Chondrocyte (in vitro differentiated cells): ENCODE measurements at regions not wholly inside any gene's neighbourhood (a gene's known extent, or its start where the extent isn't known, plus 50 kb on each side); places are given as distances from the start of the nearest gene placed in this dataset.

Source experiments
- DNase-seq: peaks from one replicate; pipeline ENCODE4 v3.0.0; 2021; ENCODE audit warnings: mixed read lengths, low spot score
- H3K27ac Mint-ChIP-seq: one replicate; pipeline ENCODE4 v1.8.0; 2021; ENCODE audit warnings: mild to moderate bottlenecking, moderate library complexity, mixed read lengths; ENCODE audit not compliant: unreplicated experiment
- H3K27me3 Mint-ChIP-seq: 2 replicates; pipeline ENCODE4 v1.8.0; 2021; ENCODE audit warnings: low read depth, mixed read lengths
- H3K36me3 Mint-ChIP-seq: 2 replicates; pipeline ENCODE4 v1.8.0; 2021; ENCODE audit warnings: low read depth, mixed read lengths
- H3K4me1 Mint-ChIP-seq: 2 replicates; pipeline ENCODE4 v1.8.0; 2021; ENCODE audit warnings: low read depth, mild to moderate bottlenecking, mixed read lengths
- H3K4me3 Mint-ChIP-seq: one replicate; pipeline ENCODE4 v1.8.0; 2021; ENCODE audit warnings: mild to moderate bottlenecking, moderate library complexity, mixed read lengths; ENCODE audit not compliant: unreplicated experiment
- H3K9me3 Mint-ChIP-seq: 2 replicates; pipeline ENCODE4 v1.8.0; 2021; ENCODE audit warnings: low read depth, mixed read lengths
- CTCF ChIP-seq: fragments of 200-600 bp; sonication (generic); IDR thresholded peaks from 2 replicates; pipeline ENCODE4 v1.5.0; 2021; ENCODE audit warnings: antibody characterized with exemption, mild to moderate bottlenecking, moderate library complexity

- Mint-ChIP-seq H3K4me3 (no peak overlapping the region), H3K36me3 (no peaks in the 10 kb centered on the region), H3K9me3 (no peaks in the 10 kb centered on the region), H3K27me3 (no peaks in the 10 kb centered on the region), H3K27ac (no peak overlapping the region), H3K4me1 (peaks cover 2% of the 10 kb centered on the region)
- no peak for DNase-seq
- no peak for TF ChIP-seq CTCF
Observed at GRCh38 chr7:115136796-115137443, 215.0 kb downstream of the MDFIC start.

- H3K36me3 Mint-ChIP-seq, result no peaks in the 10 kb centered on the region
Observed at GRCh38 chr7:115135769-115136410, 214.0 kb downstream of the MDFIC start.

GRCh38 chr7:115135146-115135545 lies 213.3 kb downstream of the MDFIC start:
- H3K9me3 Mint-ChIP-seq, result no peaks in the 10 kb centered on the region
- DNase-seq, result no peak
- H3K4me1 Mint-ChIP-seq, result peaks cover 2% of the 10 kb centered on the region
- H3K27ac Mint-ChIP-seq, result no peak overlapping the region
- H3K27me3 Mint-ChIP-seq, result no peaks in the 10 kb centered on the region
- TF ChIP-seq CTCF, result no peak
- no peak overlapping the region for H3K4me3 Mint-ChIP-seq
- H3K36me3 Mint-ChIP-seq, result no peaks in the 10 kb centered on the region

More at GRCh38 chr7:115135769-115136410, 214.0 kb downstream of the MDFIC start:
- H3K27ac Mint-ChIP-seq, result no peak overlapping the region
- no peak for TF ChIP-seq CTCF
- DNase-seq, result no peak
- H3K4me1 Mint-ChIP-seq, result peaks cover 2% of the 10 kb centered on the region
- no peak overlapping the region for H3K4me3 Mint-ChIP-seq
- no peaks in the 10 kb centered on the region for H3K9me3 Mint-ChIP-seq
- H3K27me3 Mint-ChIP-seq, result no peaks in the 10 kb centered on the region

- Mint-ChIP-seq H3K27ac (no peak overlapping the region), H3K27me3 (no peaks in the 10 kb centered on the region), H3K4me1 (peaks cover 2% of the 10 kb centered on the region), H3K4me3 (no peak overlapping the region), H3K36me3 (no peaks in the 10 kb centered on the region), H3K9me3 (peaks cover 3% of the 10 kb centered on the region)
- TF ChIP-seq CTCF, result no peak
- DNase-seq, result no peak
Observed at GRCh38 chr7:115133248-115133647, 211.4 kb downstream of the MDFIC start.

- Mint-ChIP-seq H3K27me3 (no peaks in the 10 kb centered on the region), H3K9me3 (peaks cover 3% of the 10 kb centered on the region), H3K4me1 (peaks cover 2% of the 10 kb centered on the region), H3K4me3 (no peak overlapping the region), H3K36me3 (no peaks in the 10 kb centered on the region), H3K27ac (no peak overlapping the region)
- no peak for DNase-seq
- TF ChIP-seq CTCF, result no peak
Observed at GRCh38 chr7:115132096-115132495, 210.2 kb downstream of the MDFIC start.
